DMS153 treated with DMSO at 0.1 percent for 48 hours (cell line): ENCODE measurements at regions not wholly inside any gene's neighbourhood (a gene's known extent, or its start where the extent isn't known, plus 50 kb on each side); places are given as distances from the start of the nearest gene placed in this dataset.
"Not testable (repeated sequence)": the region's sequence is repeated elsewhere in the genome, so short reads cannot be mapped to it uniquely, and the experiment has no call there.

Experiments used
- DNase-seq: peaks from one replicate; lab custom pipeline; 2025; ENCODE audit not compliant: unreplicated experiment; lab: John Stamatoyannopoulos, UW

- DNase-seq: no peak
Observed at GRCh38 chr1:233473549-233474204, 140.2 kb upstream of the KCNK1 start.

- DNase-seq: no peak
Observed at GRCh38 chr1:233477359-233477758, 136.5 kb upstream of the KCNK1 start.

GRCh38 chr1:233478611-233479010, 135.3 kb upstream of the KCNK1 start:
- DNase-seq: no peak

GRCh38 chr1:233479110-233479890, 134.6 kb upstream of the KCNK1 start:
- DNase-seq: no peak

- DNase-seq: no peak
Observed at GRCh38 chr1:233480198-233480597, 133.7 kb upstream of the KCNK1 start.

GRCh38 chr1:233482388-233482787, 131.5 kb upstream of the KCNK1 start:
- DNase-seq: no peak

GRCh38 chr1:233485385-233485784, 128.5 kb upstream of the KCNK1 start:
- no peak for DNase-seq

GRCh38 chr1:233485809-233486398, 128.0 kb upstream of the KCNK1 start:
- DNase-seq: no peak

GRCh38 chr1:233487408-233487807, 126.5 kb upstream of the KCNK1 start:
- DNase-seq: no peak

GRCh38 chr1:233489411-233489810, 124.5 kb upstream of the KCNK1 start:
- DNase-seq: no peak

GRCh38 chr1:233490488-233490887, 123.4 kb upstream of the KCNK1 start:
- DNase-seq: no peak

- no peak for DNase-seq
Observed at GRCh38 chr1:233491953-233492620, 121.8 kb upstream of the KCNK1 start.

GRCh38 chr1:233496993-233497392, 116.9 kb upstream of the KCNK1 start:
- no peak for DNase-seq

- no peak for DNase-seq
Observed at GRCh38 chr1:233497679-233498078, 116.2 kb upstream of the KCNK1 start.

GRCh38 chr1:233500106-233500505, 113.8 kb upstream of the KCNK1 start:
- no peak for DNase-seq

- no peak for DNase-seq
Observed at GRCh38 chr1:233503366-233503954, 110.4 kb upstream of the KCNK1 start.

GRCh38 chr1:233505130-233505529, 108.8 kb upstream of the KCNK1 start:
- DNase-seq: no peak

- DNase-seq: not testable (repeated sequence)
Observed at GRCh38 chr1:233505889-233506288, 108.0 kb upstream of the KCNK1 start.

- no peak for DNase-seq
Observed at GRCh38 chr1:233509526-233509925, 104.4 kb upstream of the KCNK1 start.

GRCh38 chr1:233512538-233512937, 101.4 kb upstream of the KCNK1 start:
- no peak for DNase-seq

GRCh38 chr1:233513431-233513830, 100.5 kb upstream of the KCNK1 start:
- DNase-seq: no peak
